Fibroblast of lung (primary cell): ENCODE measurements at regions not wholly inside any gene's neighbourhood (a gene's known extent, or its start where the extent isn't known, plus 50 kb on each side); places are given as distances from the start of the nearest gene placed in this dataset.
A peak's percentile ranks its signal among the peaks of the same experiment; 100 is the strongest.

Experiments used
- DNase-seq, 2 donors: peaks; one replicate each; pipeline versions ENCODE4 v3.0.0 to v3.0.0-alpha.2; 2010; ENCODE audit warnings: low read depth in 2 of 2
- H2AFZ ChIP-seq: 2 replicates; pipeline ENCODE4 v1.5.1; 2012; ENCODE audit warnings: low read length, control low read depth, inconsistent platforms
- H3K27ac ChIP-seq: 2 replicates; pipeline ENCODE4 v1.5.1; 2011; ENCODE audit warnings: low read length, control low read depth; ENCODE audit not compliant: insufficient read depth
- H3K27me3 ChIP-seq: 2 replicates; pipeline ENCODE4 v1.5.1; 2011; ENCODE audit warnings: mild to moderate bottlenecking, low read length; ENCODE audit not compliant: control insufficient read depth, insufficient read depth
- H3K36me3 ChIP-seq: 2 replicates; pipeline ENCODE4 v1.5.1; 2011; ENCODE audit warnings: low read length; ENCODE audit not compliant: control insufficient read depth, insufficient read depth
- H3K4me1 ChIP-seq: 2 replicates; pipeline ENCODE4 v1.5.1; 2011; ENCODE audit warnings: low read length; ENCODE audit not compliant: control insufficient read depth, insufficient read depth; ENCODE audit errors: extremely low read depth
- H3K4me2 ChIP-seq: 2 replicates; pipeline ENCODE4 v1.5.1; 2011; ENCODE audit warnings: low read length, control low read depth; ENCODE audit not compliant: insufficient read depth; ENCODE audit errors: extremely low read depth
- H3K4me3 ChIP-seq, 4 experiments: fragments of 200-600 bp in 1 of 4; sonication (generic) in 1 of 4; replicated peaks in 1 of 4; 2 replicates each; pipeline ENCODE4 v1.5.1; 2011 to 2016; ENCODE audit warnings: low read length in 4 of 4, low read depth in 3 of 4, mild to moderate bottlenecking in 3 of 4, control low read depth in 2 of 4, inconsistent platforms in 1 of 4, mixed read lengths in 1 of 4; ENCODE audit not compliant: insufficient read depth in 1 of 4; ENCODE audit errors: control extremely low read depth in 1 of 4
- H3K79me2 ChIP-seq: 2 replicates; pipeline ENCODE4 v1.5.1; 2012; ENCODE audit warnings: mild to moderate bottlenecking, low read length, inconsistent platforms; ENCODE audit not compliant: control insufficient read depth, insufficient read depth
- H3K9ac ChIP-seq: 2 replicates; pipeline ENCODE4 v1.5.1; 2011; ENCODE audit warnings: mild to moderate bottlenecking, low read length, control low read depth; ENCODE audit not compliant: insufficient read depth
- H3K9me3 ChIP-seq: 2 replicates; pipeline ENCODE4 v1.5.1; 2012; ENCODE audit warnings: low read depth, low read length; ENCODE audit not compliant: control insufficient read depth, insufficient read depth
- H4K20me1 ChIP-seq: 2 replicates; pipeline ENCODE4 v1.5.1; 2011; ENCODE audit warnings: low read length; ENCODE audit not compliant: control insufficient read depth, insufficient read depth; ENCODE audit errors: extremely low read depth
- CTCF ChIP-seq, 2 donors: IDR thresholded peaks in 1 of 2; conservative IDR thresholded peaks in 1 of 2; 1 replicate in 1 of 2; 2 replicates in 1 of 2; pipeline ENCODE4 v1.5.1; 2011 to 2012; ENCODE audit warnings: low read length in 2 of 2, control low read depth in 1 of 2, inconsistent platforms in 1 of 2, low read depth in 1 of 2, mild to moderate bottlenecking in 1 of 2
- EZH2 ChIP-seq: IDR thresholded peaks from 2 replicates; pipeline ENCODE4 v1.5.1; 2012; ENCODE audit warnings: low read length, control low read depth, mild to moderate bottlenecking; ENCODE audit errors: missing control alignments

GRCh38 chr20:50403565-50404418 is 106.4 kb upstream of the PTPN1 start:
- Histone ChIP-seq H3K4me3 (no peak overlapping the region), H3K9ac (no peak overlapping the region), H3K4me2 (no peak overlapping the region), H3K9me3 (no peaks in the 10 kb centered on the region), H3K27me3 (no peaks in the 10 kb centered on the region), H3K4me1 (peaks cover 7% of the 10 kb centered on the region), H2AFZ (no peak overlapping the region), H4K20me1 (no peaks in the 10 kb centered on the region), H3K79me2 (no peaks in the 10 kb centered on the region), H3K27ac (no peak overlapping the region), H3K36me3 (no peaks in the 10 kb centered on the region)
- TF ChIP-seq CTCF (conservative IDR thresholded peaks at IDR 0.05 in 1 of 2, IDR thresholded peaks at IDR 0.05 in 1 of 2; ENCODE audit: low read depth in 1 of 2, low read length in 2 of 2) (no peak), EZH2 (no peak)
- peak in 1 of 2 donors; percentile 40 for DNase-seq

GRCh38 chr20:50404419-50405234 is 105.6 kb upstream of the PTPN1 start:
- no peak overlapping the region for H2AFZ ChIP-seq
- DNase-seq, result no peak
- no peak overlapping the region for H3K9ac ChIP-seq
- no peak overlapping the region for H3K27ac ChIP-seq
- no peak overlapping the region for H3K4me2 ChIP-seq
- H4K20me1 ChIP-seq, result no peaks in the 10 kb centered on the region
- H3K27me3 ChIP-seq, result no peaks in the 10 kb centered on the region
- H3K4me1 ChIP-seq, result no peaks in the 10 kb centered on the region
- TF ChIP-seq EZH2 (no peak), CTCF (conservative IDR thresholded peaks at IDR 0.05 in 1 of 2, IDR thresholded peaks at IDR 0.05 in 1 of 2; ENCODE audit: low read depth in 1 of 2, low read length in 2 of 2) (no peak)
- H3K9me3 ChIP-seq, result no peaks in the 10 kb centered on the region
- no peaks in the 10 kb centered on the region for H3K36me3 ChIP-seq
- H3K79me2 ChIP-seq, result no peaks in the 10 kb centered on the region
- no peak overlapping the region for H3K4me3 ChIP-seq

- Histone ChIP-seq H3K4me2 (no peak overlapping the region), H3K36me3 (no peaks in the 10 kb centered on the region), H3K4me1 (no peaks in the 10 kb centered on the region), H2AFZ (no peak overlapping the region), H3K27me3 (no peaks in the 10 kb centered on the region), H3K9me3 (no peaks in the 10 kb centered on the region), H3K79me2 (no peaks in the 10 kb centered on the region), H3K4me3 (no peak overlapping the region), H4K20me1 (no peaks in the 10 kb centered on the region), H3K27ac (no peak overlapping the region), H3K9ac (no peak overlapping the region)
- no peak for TF ChIP-seq CTCF (conservative IDR thresholded peaks at IDR 0.05 in 1 of 2, IDR thresholded peaks at IDR 0.05 in 1 of 2; ENCODE audit: low read depth in 1 of 2, low read length in 2 of 2)
- no peak for TF ChIP-seq EZH2
- no peak for DNase-seq
Observed at GRCh38 chr20:50405235-50405914, 104.8 kb upstream of the PTPN1 start.
